H9 (cell line): ENCODE measurements at regions not wholly inside any gene's neighbourhood (a gene's known extent, or its start where the extent isn't known, plus 50 kb on each side); places are given as distances from the start of the nearest gene placed in this dataset.
"Not testable (repeated sequence)": the region's sequence is repeated elsewhere in the genome, so short reads cannot be mapped to it uniquely, and the experiment has no call there.

Experiments
- DNase-seq: peaks from one replicate; pipeline ENCODE4 v3.0.0-alpha.2; 2017
- H2AFZ ChIP-seq: one replicate; pipeline ENCODE4 v1.6.1; 2013; ENCODE audit warnings: mild to moderate bottlenecking, low read length, control low read depth, moderate library complexity
- H2AK5ac ChIP-seq: 2 replicates; pipeline ENCODE4 v1.6.1; 2013; ENCODE audit warnings: low read length, control low read depth, mixed read lengths; ENCODE audit not compliant: insufficient read length
- H2BK120ac ChIP-seq: one replicate; pipeline ENCODE4 v1.6.1; 2013; ENCODE audit warnings: low read depth, mild to moderate bottlenecking, low read length, control low read depth, inconsistent platforms; ENCODE audit not compliant: poor library complexity, severe bottlenecking
- H2BK12ac ChIP-seq: 2 replicates; pipeline ENCODE4 v1.6.1; 2013; ENCODE audit warnings: low read length, control low read depth, mixed read lengths, low read depth; ENCODE audit not compliant: insufficient read length
- H2BK15ac ChIP-seq: 2 replicates; pipeline ENCODE4 v1.6.1; 2013; ENCODE audit warnings: low read depth, low read length, control low read depth
- H2BK20ac ChIP-seq: one replicate; pipeline ENCODE4 v1.6.1; 2013; ENCODE audit warnings: low read depth, mild to moderate bottlenecking, low read length, control low read depth, inconsistent platforms; ENCODE audit not compliant: poor library complexity, severe bottlenecking
- H2BK5ac ChIP-seq: 2 replicates; pipeline ENCODE4 v1.6.1; 2013; ENCODE audit warnings: low read length, control low read depth, mixed read lengths; ENCODE audit not compliant: insufficient read length
- H3K14ac ChIP-seq: 2 replicates; pipeline ENCODE4 v1.6.1; 2013; ENCODE audit warnings: low read length, control low read depth; ENCODE audit not compliant: insufficient read depth
- H3K18ac ChIP-seq: 2 replicates; pipeline ENCODE4 v1.6.1; 2013; ENCODE audit warnings: low read depth, mild to moderate bottlenecking, mixed read lengths, low read length, control low read depth; ENCODE audit not compliant: insufficient read length
- H3K23ac ChIP-seq: 2 replicates; pipeline ENCODE4 v1.6.1; 2013; ENCODE audit warnings: low read length, control low read depth, mixed read lengths, low read depth; ENCODE audit not compliant: insufficient read length
- H3K23me2 ChIP-seq: 2 replicates; pipeline ENCODE4 v1.6.1; 2013; ENCODE audit warnings: low read depth, mild to moderate bottlenecking, mixed read lengths, low read length, control low read depth; ENCODE audit not compliant: insufficient read length, poor library complexity, severe bottlenecking
- H3K27ac ChIP-seq: 2 replicates; pipeline ENCODE4 v1.5.1; 2013; ENCODE audit warnings: low read length, control low read depth, mixed read lengths, low read depth; ENCODE audit not compliant: insufficient read length
- H3K27me3 ChIP-seq: 2 replicates; pipeline ENCODE4 v1.6.1; 2013; ENCODE audit warnings: low read length, control low read depth, inconsistent platforms; ENCODE audit not compliant: insufficient read depth
- H3K4ac ChIP-seq: 2 replicates; pipeline ENCODE4 v1.6.1; 2013; ENCODE audit warnings: low read depth, mild to moderate bottlenecking, control low read depth, inconsistent platforms, low read length, moderate library complexity
- H3K4me1 ChIP-seq: 2 replicates; pipeline ENCODE4 v1.6.1; 2013; ENCODE audit warnings: low read length, control low read depth, inconsistent platforms; ENCODE audit not compliant: insufficient read depth
- H3K4me2 ChIP-seq: 2 replicates; pipeline ENCODE4 v1.6.1; 2013; ENCODE audit warnings: low read length, control low read depth, mixed read lengths; ENCODE audit not compliant: insufficient read length, insufficient read depth
- H3K56ac ChIP-seq: 2 replicates; pipeline ENCODE4 v1.6.1; 2013; ENCODE audit warnings: low read depth, mild to moderate bottlenecking, mixed read lengths, low read length, control low read depth; ENCODE audit not compliant: insufficient read length
- H3K79me1 ChIP-seq: 2 replicates; pipeline ENCODE4 v1.6.1; 2013; ENCODE audit warnings: low read depth, mild to moderate bottlenecking, moderate library complexity, low read length, control low read depth, inconsistent platforms; ENCODE audit not compliant: insufficient read depth, poor library complexity, severe bottlenecking
- H3K79me2 ChIP-seq: 2 replicates; pipeline ENCODE4 v1.6.1; 2013; ENCODE audit warnings: low read length, control low read depth, inconsistent platforms; ENCODE audit not compliant: insufficient read depth
- H3K9ac ChIP-seq: 2 replicates; pipeline ENCODE4 v1.6.1; 2013; ENCODE audit warnings: low read length, control low read depth, mixed read lengths; ENCODE audit not compliant: insufficient read length; ENCODE audit errors: extremely low read depth
- H3K9me3 ChIP-seq: one replicate; pipeline ENCODE4 v1.6.1; 2013; ENCODE audit warnings: low read depth, low read length, inconsistent platforms; ENCODE audit not compliant: control insufficient read depth
- H3T11ph ChIP-seq: one replicate; pipeline ENCODE4 v1.6.1; 2013; ENCODE audit warnings: mild to moderate bottlenecking, low read length, control low read depth, inconsistent platforms
- H4K20me1 ChIP-seq: one replicate; pipeline ENCODE4 v1.6.1; 2013; ENCODE audit not compliant: control insufficient read depth, insufficient read length, insufficient read depth
- H4K5ac ChIP-seq: 2 replicates; pipeline ENCODE4 v1.6.1; 2013; ENCODE audit warnings: low read depth, mild to moderate bottlenecking, mixed read lengths, low read length, control low read depth; ENCODE audit not compliant: insufficient read length
- H4K8ac ChIP-seq: replicated peaks from 2 replicates; pipeline ENCODE4 v1.6.1; 2013; ENCODE audit warnings: low read length, control low read depth, mixed read lengths, low read depth; ENCODE audit not compliant: insufficient read length
- H4K91ac ChIP-seq: 2 replicates; pipeline ENCODE4 v1.6.1; 2013; ENCODE audit warnings: low read depth, mild to moderate bottlenecking, moderate library complexity, mixed read lengths, low read length, control low read depth; ENCODE audit not compliant: insufficient read length
- H3K27ac Mint-ChIP-seq, 3 experiments: 2 replicates in 2 of 3; 3 replicates in 1 of 3; pipeline ENCODE4 v1.8.0; 2020 to 2021; ENCODE audit warnings: mixed read lengths in 3 of 3, mild to moderate bottlenecking in 1 of 3, moderate library complexity in 1 of 3
- H3K27me3 Mint-ChIP-seq: 2 replicates; pipeline ENCODE4 v1.8.0; 2021; ENCODE audit warnings: low read depth, mild to moderate bottlenecking, moderate library complexity, mixed read lengths
- H3K36me3 Mint-ChIP-seq, 3 experiments: 2 replicates in 2 of 3; 3 replicates in 1 of 3; pipeline ENCODE4 v1.8.0; 2020 to 2021; ENCODE audit warnings: low read depth in 3 of 3, mixed read lengths in 3 of 3; ENCODE audit not compliant: insufficient read depth in 1 of 3
- H3K4me1 Mint-ChIP-seq, 2 experiments: 2 replicates each; pipeline ENCODE4 v1.8.0; 2020; ENCODE audit warnings: mixed read lengths in 2 of 2
- H3K4me3 Mint-ChIP-seq, 2 experiments: 2 replicates in 1 of 2; 3 replicates in 1 of 2; pipeline ENCODE4 v1.8.0; 2020 to 2021; ENCODE audit warnings: mild to moderate bottlenecking in 2 of 2, mixed read lengths in 2 of 2, moderate library complexity in 1 of 2
- H3K9me3 Mint-ChIP-seq, 2 experiments: 2 replicates in 1 of 2; 3 replicates in 1 of 2; pipeline ENCODE4 v1.8.0; 2020; ENCODE audit warnings: mild to moderate bottlenecking in 2 of 2, mixed read lengths in 2 of 2, moderate library complexity in 1 of 2
- WGBS: extraction: QIAGEN DNeasy Blood & Tissue Kit; methylation state at CpG from one replicate; pipeline ENCODE4 v1.1.7; 2013; ENCODE audit warnings: missing lambda C conversion rate, low lambda C conversion rate, mixed read lengths; ENCODE audit not compliant: insufficient read length; ENCODE audit errors: extremely low coverage; 5-methylcytosine and 5-hydroxymethylcytosine counted together
- TF ChIP-seq, protein P1 (sequence below): fragments of 200-600 bp; sonication (generic); conservative IDR thresholded peaks from 3 replicates; pipeline ENCODE4 v1.8.0; 2021; ENCODE audit warnings: antibody characterized with exemption, mild to moderate bottlenecking

DNA sequence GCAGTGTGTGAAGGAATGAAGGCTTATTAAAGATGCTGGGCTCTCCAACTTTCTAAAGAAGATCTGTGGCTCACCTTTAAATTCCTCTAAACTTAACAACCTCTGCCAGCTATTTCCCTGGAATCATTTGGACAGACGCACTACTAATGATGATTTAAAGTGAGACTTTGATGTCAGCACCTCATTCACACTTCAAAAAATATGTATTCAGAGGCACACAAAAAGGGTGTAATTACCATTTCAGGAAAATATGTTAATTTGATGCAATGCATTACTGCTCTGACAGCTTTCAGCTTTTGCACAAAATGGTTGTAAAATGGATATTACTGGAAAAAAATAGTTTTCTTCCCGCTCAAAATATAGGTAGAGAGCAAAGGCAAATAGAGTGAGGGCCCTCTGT, 423.9 kb upstream of the ASIC2 start:
- H2BK5ac ChIP-seq: no peak overlapping the region
- no peak overlapping the region for H4K91ac ChIP-seq
- no peak overlapping the region for H3K4ac ChIP-seq
- no peak for DNase-seq
- Mint-ChIP-seq H3K36me3 (no peaks in the 10 kb centered on the region), H3K4me3 (no peak overlapping the region), H3K4me1 (no peaks in the 10 kb centered on the region), H3K27me3 (peaks cover 32% of the 10 kb centered on the region), H3K9me3 (no peaks in the 10 kb centered on the region), H3K27ac (no peak overlapping the region)
- H2BK20ac ChIP-seq: no peak overlapping the region
- WGBS: no CpG with 5 or more reads among the region's 2 CpGs
- no peak overlapping the region for H2AFZ ChIP-seq
- no peak overlapping the region for H3K18ac ChIP-seq
- TF ChIP-seq, protein P1, sequence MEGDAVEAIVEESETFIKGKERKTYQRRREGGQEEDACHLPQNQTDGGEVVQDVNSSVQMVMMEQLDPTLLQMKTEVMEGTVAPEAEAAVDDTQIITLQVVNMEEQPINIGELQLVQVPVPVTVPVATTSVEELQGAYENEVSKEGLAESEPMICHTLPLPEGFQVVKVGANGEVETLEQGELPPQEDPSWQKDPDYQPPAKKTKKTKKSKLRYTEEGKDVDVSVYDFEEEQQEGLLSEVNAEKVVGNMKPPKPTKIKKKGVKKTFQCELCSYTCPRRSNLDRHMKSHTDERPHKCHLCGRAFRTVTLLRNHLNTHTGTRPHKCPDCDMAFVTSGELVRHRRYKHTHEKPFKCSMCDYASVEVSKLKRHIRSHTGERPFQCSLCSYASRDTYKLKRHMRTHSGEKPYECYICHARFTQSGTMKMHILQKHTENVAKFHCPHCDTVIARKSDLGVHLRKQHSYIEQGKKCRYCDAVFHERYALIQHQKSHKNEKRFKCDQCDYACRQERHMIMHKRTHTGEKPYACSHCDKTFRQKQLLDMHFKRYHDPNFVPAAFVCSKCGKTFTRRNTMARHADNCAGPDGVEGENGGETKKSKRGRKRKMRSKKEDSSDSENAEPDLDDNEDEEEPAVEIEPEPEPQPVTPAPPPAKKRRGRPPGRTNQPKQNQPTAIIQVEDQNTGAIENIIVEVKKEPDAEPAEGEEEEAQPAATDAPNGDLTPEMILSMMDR: no peak
- H4K8ac ChIP-seq: no peak overlapping the region
- H3K4me1 ChIP-seq: no peaks in the 10 kb centered on the region
- no peaks in the 10 kb centered on the region for H3K27me3 ChIP-seq
- H3K4me2 ChIP-seq: no peak overlapping the region
- H3K56ac ChIP-seq: no peak overlapping the region
- H3T11ph ChIP-seq: no peak overlapping the region
- H4K20me1 ChIP-seq: no peaks in the 10 kb centered on the region
- H3K14ac ChIP-seq: no peak overlapping the region
- no peak overlapping the region for H2AK5ac ChIP-seq
- no peaks in the 10 kb centered on the region for H3K23me2 ChIP-seq
- no peaks in the 10 kb centered on the region for H3K79me2 ChIP-seq
- H2BK120ac ChIP-seq: no peak overlapping the region
- no peak overlapping the region for H2BK15ac ChIP-seq
- no peak overlapping the region for H3K27ac ChIP-seq
- no peak overlapping the region for H3K9ac ChIP-seq
- H3K79me1 ChIP-seq: no peaks in the 10 kb centered on the region
- no peak overlapping the region for H2BK12ac ChIP-seq
- H3K9me3 ChIP-seq: no peaks in the 10 kb centered on the region
- no peak overlapping the region for H3K23ac ChIP-seq
- no peak overlapping the region for H4K5ac ChIP-seq

- WGBS: no CpG with 5 or more reads among the region's 3 CpGs
- H3K27ac ChIP-seq, H2BK5ac ChIP-seq, H3K4ac ChIP-seq, H3K27me3 ChIP-seq, H3K9me3 Mint-ChIP-seq, H2AK5ac ChIP-seq, H3K9me3 ChIP-seq, H3K23ac ChIP-seq, H4K20me1 ChIP-seq, DNase-seq, H4K8ac ChIP-seq, H4K91ac ChIP-seq, H3K36me3 Mint-ChIP-seq, H2BK15ac ChIP-seq, H3K18ac ChIP-seq, H3K56ac ChIP-seq, H3K79me1 ChIP-seq, H3K79me2 ChIP-seq, H2AFZ ChIP-seq, H3K4me1 ChIP-seq, H2BK20ac ChIP-seq, H3T11ph ChIP-seq, H3K23me2 ChIP-seq, H3K4me1 Mint-ChIP-seq, H3K9ac ChIP-seq, H3K27ac Mint-ChIP-seq, H3K4me3 Mint-ChIP-seq, H2BK12ac ChIP-seq, H3K4me2 ChIP-seq, H2BK120ac ChIP-seq, H3K14ac ChIP-seq, H4K5ac ChIP-seq: not testable (repeated sequence)
- peaks cover 65% of the 10 kb centered on the region for H3K27me3 Mint-ChIP-seq
These were observed 430.6 kb upstream of the ASIC2 start for GRCh38 chr17:33723736-33724135.
